K562 (cell line): ENCODE measurements at regions not wholly inside any gene's neighbourhood (a gene's known extent, or its start where the extent isn't known, plus 50 kb on each side); places are given as distances from the start of the nearest gene placed in this dataset.
"Not testable (repeated sequence)": the region's sequence is repeated elsewhere in the genome, so short reads cannot be mapped to it uniquely, and the experiment has no call there.

Source experiments
- EGR1 ChIP-seq: fragments of 450-650 bp; conservative IDR thresholded peaks from 2 replicates; pipeline ENCODE4 v1.6.1; 2017; ENCODE audit warnings: mild to moderate bottlenecking
- PHF8 ChIP-seq: fragments of 200-600 bp; sonication (generic); IDR thresholded peaks from 2 replicates; pipeline ENCODE4 v1.6.1; 2012; ENCODE audit warnings: mixed run types, mild to moderate bottlenecking, inconsistent platforms, low read length, moderate library complexity, borderline replicate concordance
- POLR2A ChIP-seq: fragments of 450-650 bp; conservative IDR thresholded peaks from 2 replicates; pipeline ENCODE4 v1.6.1; 2016
- SRF ChIP-seq, 2 experiments: fragments of 250-450, 450-650 bp in 1 of 2; sonication (Bioruptor Pico) in 1 of 2; sonication (generic) in 1 of 2; formaldehyde crosslinking; IDR thresholded peaks; 2 replicates each; pipeline versions ENCODE4 v1.5.0 to v1.5.1; 2020 to 2022; ENCODE audit warnings: mild to moderate bottlenecking in 1 of 2, missing genetic modification reagents in 1 of 2
- ZBTB7A ChIP-seq: IDR thresholded peaks from 2 replicates; pipeline ENCODE4 v1.6.1; 2011; ENCODE audit warnings: low read depth, mild to moderate bottlenecking, low read length, moderate library complexity, borderline replicate concordance; ENCODE audit not compliant: control insufficient read depth
- ZNF224 ChIP-seq: sonication (generic); formaldehyde crosslinking; IDR thresholded peaks from 2 replicates; pipeline ENCODE4 v1.8.0; 2022; ENCODE audit warnings: mild to moderate bottlenecking, missing genetic modification reagents
- TF ChIP-seq, protein P1 (sequence below), 3 experiments: IDR thresholded peaks in 2 of 3; conservative IDR thresholded peaks in 1 of 3; 2 replicates each; pipeline ENCODE4 v1.5.1; 2011 to 2012; ENCODE audit warnings: low read length in 3 of 3, mild to moderate bottlenecking in 3 of 3, control low read depth in 2 of 3, improper control_type of control experiment in 1 of 3, inconsistent platforms in 1 of 3, low read depth in 1 of 3, mixed read lengths in 1 of 3, moderate library complexity in 1 of 3; ENCODE audit not compliant: insufficient read depth in 2 of 3

GRCh38 chrX:73911946-73912345 is 59.4 kb upstream of the XIST start:
- not testable (repeated sequence) for TF ChIP-seq ZBTB7A; POLR2A; EGR1; ZNF224 (CRISPR knock-in tag); SRF (CRISPR knock-in tag; IDR thresholded peaks at IDR 0.05); PHF8
- TF ChIP-seq, protein P1, sequence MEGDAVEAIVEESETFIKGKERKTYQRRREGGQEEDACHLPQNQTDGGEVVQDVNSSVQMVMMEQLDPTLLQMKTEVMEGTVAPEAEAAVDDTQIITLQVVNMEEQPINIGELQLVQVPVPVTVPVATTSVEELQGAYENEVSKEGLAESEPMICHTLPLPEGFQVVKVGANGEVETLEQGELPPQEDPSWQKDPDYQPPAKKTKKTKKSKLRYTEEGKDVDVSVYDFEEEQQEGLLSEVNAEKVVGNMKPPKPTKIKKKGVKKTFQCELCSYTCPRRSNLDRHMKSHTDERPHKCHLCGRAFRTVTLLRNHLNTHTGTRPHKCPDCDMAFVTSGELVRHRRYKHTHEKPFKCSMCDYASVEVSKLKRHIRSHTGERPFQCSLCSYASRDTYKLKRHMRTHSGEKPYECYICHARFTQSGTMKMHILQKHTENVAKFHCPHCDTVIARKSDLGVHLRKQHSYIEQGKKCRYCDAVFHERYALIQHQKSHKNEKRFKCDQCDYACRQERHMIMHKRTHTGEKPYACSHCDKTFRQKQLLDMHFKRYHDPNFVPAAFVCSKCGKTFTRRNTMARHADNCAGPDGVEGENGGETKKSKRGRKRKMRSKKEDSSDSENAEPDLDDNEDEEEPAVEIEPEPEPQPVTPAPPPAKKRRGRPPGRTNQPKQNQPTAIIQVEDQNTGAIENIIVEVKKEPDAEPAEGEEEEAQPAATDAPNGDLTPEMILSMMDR (IDR thresholded peaks at IDR 0.05 in 2 of 3, conservative IDR thresholded peaks at IDR 0.05 in 1 of 3; ENCODE audit: insufficient read depth in 2 of 3, low read depth in 1 of 3, low read length in 3 of 3): not testable (repeated sequence)
